ENCODE measurements at regions not wholly inside any gene's neighbourhood (a gene's known extent, or its start where the extent isn't known, plus 50 kb on each side); places are given as distances from the start of the nearest gene placed in this dataset.

- no peak for TF ChIP-seq EZH2 (IDR thresholded peaks at IDR 0.05)
- TF ChIP-seq POLR2AphosphoS5 (IDR thresholded peaks at IDR 0.05; ENCODE audit: borderline replicate concordance, low read depth, low read length): no peak
Observed at GRCh38 chr20:40953856-40954255, 74.8 kb upstream of the TOP1 start.
